ENCODE measurements at regions not wholly inside any gene's neighbourhood (a gene's known extent, or its start where the extent isn't known, plus 50 kb on each side); places are given as distances from the start of the nearest gene placed in this dataset.
"Not testable (repeated sequence)": the region's sequence is repeated elsewhere in the genome, so short reads cannot be mapped to it uniquely, and the experiment has no call there.

- intact Hi-C loops (cut with DNase I, micrococcal nuclease); CTCF ChIA-PET; H3K4me3 Mint-ChIP-seq; H3K36me3 Mint-ChIP-seq (ENCODE audit: low read depth); H3K27me3 Mint-ChIP-seq; H3K9me3 Mint-ChIP-seq (ENCODE audit: low read depth); DNase-seq; POLR2A ChIA-PET; H3K4me1 Mint-ChIP-seq; H3K27ac Mint-ChIP-seq: not testable (repeated sequence)
- peak; percentile 78 for ATAC-seq
Measured at GRCh38 chr9:62730229-62731000, 1540.6 kb downstream of the SPATA31A7 start.

DNA sequence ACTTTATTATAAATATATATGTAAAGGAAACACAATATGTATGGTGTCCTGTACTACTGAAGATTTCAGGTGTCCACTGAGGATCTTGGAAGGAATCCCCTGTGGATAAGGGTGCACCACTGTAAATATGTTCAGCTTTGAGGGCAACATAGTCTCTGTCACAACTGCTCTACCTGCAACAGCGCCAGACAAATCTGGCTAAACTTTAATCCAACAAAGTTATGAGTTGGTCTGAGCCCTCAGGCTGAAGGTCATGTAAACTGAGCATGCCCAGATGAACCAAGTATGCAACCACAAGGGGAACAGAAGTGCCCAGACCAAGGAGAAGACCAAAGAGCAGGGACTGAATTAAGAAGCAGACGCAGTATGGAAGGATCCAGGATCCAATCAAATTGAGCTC lies 1541.2 kb downstream of the SPATA31A7 start:
- H3K27me3 Mint-ChIP-seq; H3K36me3 Mint-ChIP-seq (ENCODE audit: low read depth); H3K4me3 Mint-ChIP-seq; H3K9me3 Mint-ChIP-seq (ENCODE audit: low read depth); intact Hi-C loops (cut with DNase I, micrococcal nuclease); DNase-seq; H3K4me1 Mint-ChIP-seq; H3K27ac Mint-ChIP-seq; POLR2A ChIA-PET; CTCF ChIA-PET; ATAC-seq: not testable (repeated sequence)

GRCh38 chr9:62737004-62737606 lies 1547.3 kb downstream of the SPATA31A7 start:
- H3K36me3 Mint-ChIP-seq (ENCODE audit: low read depth); CTCF ChIA-PET; DNase-seq; POLR2A ChIA-PET; intact Hi-C loops (cut with DNase I, micrococcal nuclease); H3K27ac Mint-ChIP-seq; H3K9me3 Mint-ChIP-seq (ENCODE audit: low read depth); H3K27me3 Mint-ChIP-seq; H3K4me1 Mint-ChIP-seq; H3K4me3 Mint-ChIP-seq; ATAC-seq: not testable (repeated sequence)

DNA sequence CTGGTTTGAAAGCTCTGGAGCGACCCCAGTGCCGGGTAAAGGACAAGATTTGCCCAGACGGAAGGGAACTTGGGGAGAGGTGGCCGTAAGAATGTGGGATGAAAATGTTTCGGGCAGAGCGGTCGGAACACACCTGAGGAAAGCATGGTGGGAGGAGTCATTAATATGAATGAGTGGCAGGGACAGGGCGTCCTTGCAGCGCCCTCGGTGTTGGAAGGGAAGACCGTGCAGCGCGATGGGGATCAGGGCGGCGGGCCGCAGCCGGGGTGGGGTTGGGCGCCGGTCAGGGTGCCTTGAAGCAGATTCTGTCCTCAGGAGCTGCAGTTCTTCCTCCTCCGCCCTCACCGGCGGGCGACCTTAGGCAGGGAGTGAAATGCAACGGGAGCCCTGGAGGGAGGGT lies 1548.1 kb downstream of the SPATA31A7 start:
- H3K9me3 Mint-ChIP-seq (ENCODE audit: low read depth); H3K27me3 Mint-ChIP-seq; H3K27ac Mint-ChIP-seq; DNase-seq; POLR2A ChIA-PET; ATAC-seq; intact Hi-C loops (cut with DNase I, micrococcal nuclease); H3K4me1 Mint-ChIP-seq; H3K36me3 Mint-ChIP-seq (ENCODE audit: low read depth); CTCF ChIA-PET; H3K4me3 Mint-ChIP-seq: not testable (repeated sequence)

DNA sequence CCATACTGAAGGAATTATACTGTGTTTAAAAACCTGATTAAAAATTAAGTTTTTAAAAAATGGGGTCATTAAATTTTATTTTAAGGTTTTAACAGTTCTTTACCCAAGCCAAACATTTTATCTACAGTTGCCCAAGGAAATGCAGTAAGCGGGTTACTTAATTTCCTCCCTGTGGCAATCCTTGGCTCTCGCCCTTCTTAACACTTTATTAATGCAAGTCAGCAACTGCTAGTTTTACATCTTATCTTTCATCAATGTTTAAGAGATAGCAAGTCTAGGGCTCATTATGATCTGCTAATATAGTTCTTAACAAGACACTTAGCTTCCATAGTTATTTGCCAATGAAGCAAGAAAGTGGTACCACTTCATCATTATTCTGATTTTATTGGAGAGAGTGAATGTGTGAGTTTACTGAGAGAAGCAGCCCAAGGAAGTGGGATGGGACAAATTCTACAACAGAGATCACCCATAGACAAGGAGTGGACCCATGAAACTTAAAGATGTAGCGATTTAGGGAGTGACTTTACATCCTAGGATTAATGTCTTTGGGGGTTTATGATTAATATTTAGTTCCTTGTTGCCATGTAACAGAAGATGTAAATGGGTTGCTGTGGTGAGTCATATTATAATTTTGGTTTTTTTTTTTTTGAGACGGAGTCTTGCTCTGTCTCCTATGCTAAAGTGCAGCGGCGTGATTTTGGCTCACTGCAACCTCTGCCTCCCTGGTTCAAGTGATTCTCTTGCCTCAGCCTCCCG lies 1556.1 kb downstream of the SPATA31A7 start:
- not testable (repeated sequence) for ATAC-seq, H3K4me1 Mint-ChIP-seq

More for the DNA sequence above, 1556.1 kb downstream of the SPATA31A7 start:
- H3K9me3 Mint-ChIP-seq (ENCODE audit: low read depth); intact Hi-C loops (cut with DNase I, micrococcal nuclease); H3K27ac Mint-ChIP-seq; POLR2A ChIA-PET; H3K27me3 Mint-ChIP-seq; DNase-seq; H3K36me3 Mint-ChIP-seq (ENCODE audit: low read depth); H3K4me3 Mint-ChIP-seq; CTCF ChIA-PET: not testable (repeated sequence)
